H1 (cell line): ENCODE measurements at regions not wholly inside any gene's neighbourhood (a gene's known extent, or its start where the extent isn't known, plus 50 kb on each side); places are given as distances from the start of the nearest gene placed in this dataset.

Experiments
- CHD1 ChIP-seq: IDR thresholded peaks from 2 replicates; pipeline ENCODE4 v1.6.1; 2012; ENCODE audit warnings: low read depth, low read length, improper control_type of control experiment
- CREB1 ChIP-seq: IDR thresholded peaks from 2 replicates; pipeline ENCODE4 v1.6.1; 2012; ENCODE audit warnings: inconsistent platforms
- POU5F1 ChIP-seq: IDR thresholded peaks from 2 replicates; pipeline ENCODE4 v1.6.1; 2011; ENCODE audit warnings: low read depth, mild to moderate bottlenecking, low read length, moderate library complexity
- SIRT6 ChIP-seq: IDR thresholded peaks from one replicate; pipeline ENCODE4 v1.7.1; 2012; ENCODE audit warnings: low read length, inconsistent platforms
- SUZ12 ChIP-seq: fragments of 200-600 bp; sonication (generic); IDR thresholded peaks from 2 replicates; pipeline ENCODE4 v1.6.1; 2012; ENCODE audit warnings: mild to moderate bottlenecking, inconsistent platforms, low read length, moderate library complexity, mixed read lengths
- TAF1 ChIP-seq: IDR thresholded peaks from 2 replicates; pipeline ENCODE4 v1.6.1; 2011; ENCODE audit warnings: mild to moderate bottlenecking, low read depth, low read length
- ZNF274 ChIP-seq: IDR thresholded peaks from 2 replicates; pipeline ENCODE4 v1.7.0; 2012; ENCODE audit warnings: low read length, borderline replicate concordance; ENCODE audit errors: extremely low read depth

- TF ChIP-seq TAF1 = no peak
- no peak for TF ChIP-seq SIRT6
- no peak for TF ChIP-seq CHD1
- no peak for TF ChIP-seq POU5F1
- TF ChIP-seq ZNF274 = no peak
- no peak for TF ChIP-seq CREB1
- no peak for TF ChIP-seq SUZ12
Observed at GRCh38 chr10:44511166-44511565, 126.3 kb upstream of the CXCL12 start (continued).
